ENCODE measurements at regions not wholly inside any gene's neighbourhood (a gene's known extent, or its start where the extent isn't known, plus 50 kb on each side); places are given as distances from the start of the nearest gene placed in this dataset.

GRCh38 chr6:71480577-71480976 is 192.0 kb downstream of the OGFRL1 start:
- TF ChIP-seq, protein P1, sequence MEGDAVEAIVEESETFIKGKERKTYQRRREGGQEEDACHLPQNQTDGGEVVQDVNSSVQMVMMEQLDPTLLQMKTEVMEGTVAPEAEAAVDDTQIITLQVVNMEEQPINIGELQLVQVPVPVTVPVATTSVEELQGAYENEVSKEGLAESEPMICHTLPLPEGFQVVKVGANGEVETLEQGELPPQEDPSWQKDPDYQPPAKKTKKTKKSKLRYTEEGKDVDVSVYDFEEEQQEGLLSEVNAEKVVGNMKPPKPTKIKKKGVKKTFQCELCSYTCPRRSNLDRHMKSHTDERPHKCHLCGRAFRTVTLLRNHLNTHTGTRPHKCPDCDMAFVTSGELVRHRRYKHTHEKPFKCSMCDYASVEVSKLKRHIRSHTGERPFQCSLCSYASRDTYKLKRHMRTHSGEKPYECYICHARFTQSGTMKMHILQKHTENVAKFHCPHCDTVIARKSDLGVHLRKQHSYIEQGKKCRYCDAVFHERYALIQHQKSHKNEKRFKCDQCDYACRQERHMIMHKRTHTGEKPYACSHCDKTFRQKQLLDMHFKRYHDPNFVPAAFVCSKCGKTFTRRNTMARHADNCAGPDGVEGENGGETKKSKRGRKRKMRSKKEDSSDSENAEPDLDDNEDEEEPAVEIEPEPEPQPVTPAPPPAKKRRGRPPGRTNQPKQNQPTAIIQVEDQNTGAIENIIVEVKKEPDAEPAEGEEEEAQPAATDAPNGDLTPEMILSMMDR (IDR thresholded peaks at IDR 0.05): no peak
- no peak overlapping the region for H3K27ac ChIP-seq (ENCODE audit: low read depth in 1 of 2, low read length in 2 of 2)
- H3K27me3 Mint-ChIP-seq (ENCODE audit: low read depth in 3 of 3): no peaks in the 10 kb centered on the region
- H3K27ac Mint-ChIP-seq: no peak overlapping the region
- no CpG with 5 or more reads among the region's 1 CpG for WGBS (ENCODE audit: insufficient coverage)
- H3K27me3 ChIP-seq (ENCODE audit: control insufficient read depth in 2 of 2, insufficient read depth in 2 of 2, low read length in 2 of 2): no peaks in the 10 kb centered on the region
- H3K9me3 ChIP-seq (replicated peaks in 1 of 2; ENCODE audit: control insufficient read depth in 1 of 2, insufficient read depth in 1 of 2, low read length in 2 of 2): no peaks in the 10 kb centered on the region
- no peak overlapping the region for H2AFZ ChIP-seq (ENCODE audit: insufficient read depth, low read depth, low read length, poor library complexity, severe bottlenecking)
- H3K9ac ChIP-seq (ENCODE audit: insufficient read depth, low read length, poor library complexity, severe bottlenecking): no peak overlapping the region
- no peak overlapping the region for H3K4me2 ChIP-seq (replicated peaks; ENCODE audit: extremely low read depth, low read length, poor library complexity, severe bottlenecking)
- H3K4me3 ChIP-seq (replicated peaks in 1 of 3; ENCODE audit: low read depth in 2 of 3, low read length in 3 of 3): no peak overlapping the region
- H3K4me1 Mint-ChIP-seq: peaks cover 6% of the 10 kb centered on the region
- H3K36me3 Mint-ChIP-seq: no peaks in the 10 kb centered on the region
- no peaks in the 10 kb centered on the region for H3K79me2 ChIP-seq (ENCODE audit: insufficient read depth, low read length)
- intact Hi-C loops (cut with micrococcal nuclease): no loop called here
- no peaks in the 10 kb centered on the region for H4K20me1 ChIP-seq (ENCODE audit: insufficient read depth, low read length)
- no peaks in the 10 kb centered on the region for H3K4me1 ChIP-seq (ENCODE audit: control insufficient read depth in 1 of 2, insufficient read depth in 2 of 2, low read length in 2 of 2)
- H3K36me3 ChIP-seq (replicated peaks in 1 of 2; ENCODE audit: control insufficient read depth in 1 of 2, insufficient read depth in 2 of 2, low read length in 2 of 2): no peaks in the 10 kb centered on the region
- H3K9me3 Mint-ChIP-seq: peaks cover 0 to 1% (median 0%) of the 10 kb centered on the region in 7 donors
- no peak for DNase-seq
- no peak overlapping the region for H3K4me3 Mint-ChIP-seq

GRCh38 chr6:71481011-71481410 is 192.4 kb downstream of the OGFRL1 start:
- no peak overlapping the region for H3K27ac Mint-ChIP-seq
- peaks cover 0 to 1% (median 0%) of the 10 kb centered on the region in 7 donors for H3K9me3 Mint-ChIP-seq
- no peaks in the 10 kb centered on the region for H3K27me3 Mint-ChIP-seq (ENCODE audit: low read depth in 3 of 3)
- Histone ChIP-seq H3K4me3 (replicated peaks in 1 of 3; ENCODE audit: low read depth in 2 of 3, low read length in 3 of 3) (no peak overlapping the region), H3K36me3 (replicated peaks in 1 of 2; ENCODE audit: control insufficient read depth in 1 of 2, insufficient read depth in 2 of 2, low read length in 2 of 2) (no peaks in the 10 kb centered on the region), H3K4me2 (replicated peaks; ENCODE audit: extremely low read depth, low read length, poor library complexity, severe bottlenecking) (no peak overlapping the region), H3K9me3 (replicated peaks in 1 of 2; ENCODE audit: control insufficient read depth in 1 of 2, insufficient read depth in 1 of 2, low read length in 2 of 2) (no peaks in the 10 kb centered on the region), H3K79me2 (ENCODE audit: insufficient read depth, low read length) (no peaks in the 10 kb centered on the region), H4K20me1 (ENCODE audit: insufficient read depth, low read length) (no peaks in the 10 kb centered on the region), H3K4me1 (ENCODE audit: control insufficient read depth in 1 of 2, insufficient read depth in 2 of 2, low read length in 2 of 2) (no peaks in the 10 kb centered on the region), H3K9ac (ENCODE audit: insufficient read depth, low read length, poor library complexity, severe bottlenecking) (no peak overlapping the region), H3K27ac (ENCODE audit: low read depth in 1 of 2, low read length in 2 of 2) (no peak overlapping the region), H3K27me3 (ENCODE audit: control insufficient read depth in 2 of 2, insufficient read depth in 2 of 2, low read length in 2 of 2) (no peaks in the 10 kb centered on the region), H2AFZ (ENCODE audit: insufficient read depth, low read depth, low read length, poor library complexity, severe bottlenecking) (no peak overlapping the region)
- WGBS (ENCODE audit: insufficient coverage): no CpG with 5 or more reads among the region's 1 CpG
- TF ChIP-seq, protein P1 (IDR thresholded peaks at IDR 0.05): no peak
- H3K4me3 Mint-ChIP-seq: no peak overlapping the region
- no peak for DNase-seq
- peaks cover 6% of the 10 kb centered on the region for H3K4me1 Mint-ChIP-seq
- intact Hi-C loops (cut with micrococcal nuclease): no loop called here
- no peaks in the 10 kb centered on the region for H3K36me3 Mint-ChIP-seq

Measured in CD14-positive monocyte (primary cell).